PC-9 (cell line): ENCODE measurements at regions not wholly inside any gene's neighbourhood (a gene's known extent, or its start where the extent isn't known, plus 50 kb on each side); places are given as distances from the start of the nearest gene placed in this dataset.
A peak's percentile ranks its signal among the peaks of the same experiment; 100 is the strongest.

Experiments
- BruUV-seq: library from RNA; stranded (reverse); fragments of 400-500 nt; replicated peaks from 2 replicates; lab custom pipeline; 2021; lab: Mats Ljungman, UMichigan
- CTCF ChIA-PET: fragments of 300-600 bp; sonication (Branson Sonifier 250); formaldehyde crosslinking; loops from one replicate; lab custom pipeline; 2022; ENCODE audit warnings: antibody characterized with exemption; lab: Charles Lee
- POLR2A ChIA-PET: fragments of 300-600 bp; sonication (Branson Sonifier 250); formaldehyde crosslinking; loops from one replicate; lab custom pipeline; 2022; ENCODE audit warnings: antibody characterized with exemption; ENCODE audit not compliant: unreplicated experiment; lab: Charles Lee
- DNase-seq, 2 experiments: peaks; one replicate each; pipeline versions ENCODE4 v3.0.0 to v3.0.0-alpha.2; 2015 to 2022; ENCODE audit warnings: mixed read lengths in 1 of 2
- H2AFZ ChIP-seq: fragments of 200-600 bp; sonication (generic); 2 replicates; pipeline ENCODE4 v1.8.1; 2017; ENCODE audit warnings: antibody characterized with exemption
- H3F3A ChIP-seq: fragments of 200-600 bp; sonication (generic); 2 replicates; pipeline ENCODE4 v1.8.1; 2017; ENCODE audit warnings: antibody characterized with exemption, mild to moderate bottlenecking, low read depth; ENCODE audit not compliant: insufficient read depth
- H3K27ac ChIP-seq: fragments of 200-600 bp; sonication (generic); 2 replicates; pipeline ENCODE4 v1.6.1; 2016; ENCODE audit warnings: mixed run types
- H3K27me3 ChIP-seq: fragments of 200-600 bp; sonication (generic); 2 replicates; pipeline ENCODE4 v1.6.1; 2016; ENCODE audit warnings: low read depth, mixed run types; ENCODE audit not compliant: insufficient read depth
- H3K36me3 ChIP-seq: fragments of 200-600 bp; sonication (generic); 2 replicates; pipeline ENCODE4 v1.6.1; 2016; ENCODE audit warnings: low read depth, mixed run types
- H3K4me1 ChIP-seq: fragments of 200-600 bp; sonication (generic); replicated peaks from 2 replicates; pipeline ENCODE4 v1.6.1; 2016; ENCODE audit warnings: mixed run types; ENCODE audit not compliant: insufficient read depth
- H3K4me2 ChIP-seq: fragments of 200-600 bp; sonication (generic); 2 replicates; pipeline ENCODE4 v1.6.1; 2017; ENCODE audit warnings: mixed run types
- H3K4me3 ChIP-seq: fragments of 200-600 bp; sonication (generic); 2 replicates; pipeline ENCODE4 v1.6.1; 2016; ENCODE audit warnings: mixed run types
- H3K79me2 ChIP-seq: fragments of 200-600 bp; sonication (generic); 2 replicates; pipeline ENCODE4 v1.6.1; 2017; ENCODE audit warnings: low read depth, mixed run types
- H3K9me2 ChIP-seq: fragments of 200-600 bp; sonication (generic); 2 replicates; pipeline ENCODE4 v1.8.1; 2017; ENCODE audit warnings: mild to moderate bottlenecking; ENCODE audit not compliant: insufficient read depth
- H3K9me3 ChIP-seq: fragments of 200-600 bp; sonication (generic); 2 replicates; pipeline ENCODE4 v1.8.1; 2016; ENCODE audit warnings: low read depth; ENCODE audit not compliant: insufficient read depth
- H4K20me1 ChIP-seq: fragments of 200-600 bp; sonication (generic); 2 replicates; pipeline ENCODE4 v1.8.1; 2017; ENCODE audit not compliant: insufficient read depth
- EZH2 ChIP-seq: fragments of 200-600 bp; sonication (generic); IDR thresholded peaks from 2 replicates; pipeline ENCODE4 v1.8.0; 2017; ENCODE audit warnings: antibody characterized with exemption, low read depth
- intact Hi-C: fragments of 100-400 bp; cut with micrococcal nuclease; formaldehyde crosslinking; loops from one replicate; pipeline ENCODE4 v1.10.0; 2022; ENCODE audit not compliant: unreplicated experiment
- TF ChIP-seq, protein P1 (sequence below): fragments of 200-600 bp; sonication (generic); conservative IDR thresholded peaks from 2 replicates; pipeline ENCODE4 v1.6.1; 2017; ENCODE audit warnings: mixed run types, antibody characterized with exemption, mild to moderate bottlenecking, moderate library complexity

DNA sequence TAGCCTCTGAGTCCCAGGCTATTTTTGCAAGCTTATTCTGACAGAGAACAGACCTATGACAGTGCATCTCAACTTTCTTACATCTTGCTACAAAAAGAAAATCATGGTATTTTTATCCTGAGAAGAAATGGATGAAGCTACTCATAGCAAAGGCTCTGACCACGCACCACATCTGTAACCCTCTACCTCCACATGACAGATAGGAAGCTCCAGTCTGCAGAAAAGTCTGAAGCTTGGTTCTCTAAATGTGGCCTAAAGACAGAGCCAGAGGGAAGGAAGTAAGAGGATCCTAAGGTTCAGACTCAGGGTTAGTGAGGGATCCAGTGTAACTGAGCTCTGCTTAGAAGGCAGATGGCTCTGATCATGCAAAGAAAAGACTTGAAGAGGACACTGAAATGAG is 58.4 kb upstream of the ABCB5 start:
- no peak for DNase-seq
- H3K27me3 ChIP-seq, result no peaks in the 10 kb centered on the region
- no TSS peak for BruUV-seq
- H3F3A ChIP-seq, result no peaks in the 10 kb centered on the region
- peaks cover 11% of the 10 kb centered on the region for H3K4me1 ChIP-seq
- no peaks in the 10 kb centered on the region for H3K36me3 ChIP-seq
- peaks cover 3% of the 10 kb centered on the region for H3K9me3 ChIP-seq
- ChIA-PET POLR2A (no interaction called here), CTCF (no interaction called here)
- H2AFZ ChIP-seq, result no peak overlapping the region
- H3K4me2 ChIP-seq, result no peak overlapping the region
- H3K27ac ChIP-seq, result no peak overlapping the region
- no peaks in the 10 kb centered on the region for H3K79me2 ChIP-seq
- H4K20me1 ChIP-seq, result no peaks in the 10 kb centered on the region
- no peak overlapping the region for H3K4me3 ChIP-seq
- TF ChIP-seq, protein P1, sequence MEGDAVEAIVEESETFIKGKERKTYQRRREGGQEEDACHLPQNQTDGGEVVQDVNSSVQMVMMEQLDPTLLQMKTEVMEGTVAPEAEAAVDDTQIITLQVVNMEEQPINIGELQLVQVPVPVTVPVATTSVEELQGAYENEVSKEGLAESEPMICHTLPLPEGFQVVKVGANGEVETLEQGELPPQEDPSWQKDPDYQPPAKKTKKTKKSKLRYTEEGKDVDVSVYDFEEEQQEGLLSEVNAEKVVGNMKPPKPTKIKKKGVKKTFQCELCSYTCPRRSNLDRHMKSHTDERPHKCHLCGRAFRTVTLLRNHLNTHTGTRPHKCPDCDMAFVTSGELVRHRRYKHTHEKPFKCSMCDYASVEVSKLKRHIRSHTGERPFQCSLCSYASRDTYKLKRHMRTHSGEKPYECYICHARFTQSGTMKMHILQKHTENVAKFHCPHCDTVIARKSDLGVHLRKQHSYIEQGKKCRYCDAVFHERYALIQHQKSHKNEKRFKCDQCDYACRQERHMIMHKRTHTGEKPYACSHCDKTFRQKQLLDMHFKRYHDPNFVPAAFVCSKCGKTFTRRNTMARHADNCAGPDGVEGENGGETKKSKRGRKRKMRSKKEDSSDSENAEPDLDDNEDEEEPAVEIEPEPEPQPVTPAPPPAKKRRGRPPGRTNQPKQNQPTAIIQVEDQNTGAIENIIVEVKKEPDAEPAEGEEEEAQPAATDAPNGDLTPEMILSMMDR, result no peak
- no peak for TF ChIP-seq EZH2
- intact Hi-C loops, result no loop called here
- 0 out of 2 replicates have a peak, but pooled peaks cover 3% of the 10 kb centered on the region for H3K9me2 ChIP-seq

DNA sequence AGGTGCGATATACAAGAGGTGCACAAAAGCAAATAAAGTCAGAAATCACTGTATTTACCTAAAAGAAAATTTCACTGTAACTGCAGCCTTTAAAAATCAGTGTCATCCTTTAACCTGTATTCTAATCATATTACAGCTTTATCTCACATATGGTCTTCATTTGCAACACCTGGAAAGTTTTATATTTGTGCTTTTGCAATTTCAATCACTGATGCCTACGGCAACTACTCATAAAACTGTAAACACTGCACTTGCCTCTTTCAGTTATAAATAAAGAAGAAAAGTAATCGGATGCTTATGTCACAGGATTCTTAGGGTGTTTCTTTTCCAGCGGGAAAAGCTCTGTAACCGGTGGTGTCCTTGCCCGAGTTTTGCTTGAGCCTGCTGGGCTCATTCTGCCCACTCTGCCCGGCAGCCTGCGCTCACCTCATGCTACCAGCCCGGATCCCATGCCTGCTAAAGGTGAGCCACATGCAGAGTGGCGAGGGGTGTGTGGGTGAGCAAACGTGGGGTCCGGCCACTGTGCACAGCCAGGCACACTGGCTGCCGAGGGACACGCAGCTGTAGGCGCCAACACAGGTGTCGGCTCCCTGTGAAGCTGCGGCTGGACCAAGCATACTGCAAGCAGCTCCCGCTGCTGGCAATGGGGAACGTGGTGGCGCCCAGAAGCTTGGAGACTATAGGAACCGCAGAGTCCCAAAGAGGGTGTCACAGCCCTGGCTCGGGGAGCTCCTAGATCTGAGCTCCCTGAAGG is 56.3 kb upstream of the ABCB5 start:
- Histone ChIP-seq H3K27ac (no peak overlapping the region), H3K9me3 (no peaks in the 10 kb centered on the region; the same call in 1 of the 2 replicates), H3K36me3 (no peaks in the 10 kb centered on the region), H3K4me3 (no peak overlapping the region), H3K4me1 (peaks cover 11% of the 10 kb centered on the region), H2AFZ (0 out of 2 replicates have a peak overlapping the region, but pooled peaks have one; percentile 24), H3K9me2 (0 out of 2 replicates have a peak, but pooled peaks cover 3% of the 10 kb centered on the region), H4K20me1 (no peaks in the 10 kb centered on the region), H3K79me2 (no peaks in the 10 kb centered on the region), H3F3A (no peaks in the 10 kb centered on the region), H3K4me2 (no peak overlapping the region), H3K27me3 (no peaks in the 10 kb centered on the region)
- POLR2A ChIA-PET, result no interaction called here
- BruUV-seq, result no TSS peak
- TF ChIP-seq EZH2, result no peak
- TF ChIP-seq, protein P1, result no peak
- CTCF ChIA-PET, result no interaction called here
- intact Hi-C loops, result no loop called here
- no peak for DNase-seq

DNA sequence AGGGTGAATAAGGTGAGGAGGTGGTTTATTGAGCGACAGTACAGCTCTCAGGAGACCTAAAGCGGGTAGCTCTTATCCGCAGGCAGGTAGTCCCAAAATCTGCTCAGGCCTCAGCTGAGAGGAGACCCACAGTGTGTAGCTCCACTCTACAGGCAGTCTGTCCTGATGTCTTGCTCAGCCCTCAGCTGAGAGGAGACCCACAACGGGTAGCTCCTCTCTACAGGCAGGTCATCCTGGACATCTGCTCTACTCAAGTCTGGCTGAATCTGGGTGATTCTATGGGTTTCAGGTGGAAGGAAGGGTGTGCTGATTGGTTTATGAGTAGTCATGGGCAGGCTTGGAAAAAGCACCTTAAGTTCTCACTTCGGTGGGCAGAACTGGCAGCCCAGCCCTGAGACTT is 55.6 kb upstream of the ABCB5 start:
- H3K4me1 ChIP-seq, result peaks cover 11% of the 10 kb centered on the region
- H3K36me3 ChIP-seq, result no peaks in the 10 kb centered on the region
- ChIA-PET CTCF (no interaction called here), POLR2A (no interaction called here)
- no peaks in the 10 kb centered on the region for H3F3A ChIP-seq
- TF ChIP-seq EZH2, result no peak
- TF ChIP-seq, protein P1, result no peak
- H3K4me2 ChIP-seq, result no peak overlapping the region
- no peaks in the 10 kb centered on the region for H4K20me1 ChIP-seq
- H3K9me3 ChIP-seq, result no peaks in the 10 kb centered on the region; the same call in 1 of the 2 replicates
- 0 out of 2 replicates have a peak, but pooled peaks cover 3% of the 10 kb centered on the region for H3K9me2 ChIP-seq
- no peak overlapping the region for H3K4me3 ChIP-seq
- no peaks in the 10 kb centered on the region for H3K27me3 ChIP-seq
- intact Hi-C loops, result loop anchor here (2.0 kb wide), 1 partner anchor 15 kb away; no protein-coding TSS in a partner anchor
- H2AFZ ChIP-seq, result peak overlapping the region; percentile 24
- H3K79me2 ChIP-seq, result no peaks in the 10 kb centered on the region
- no peak overlapping the region for H3K27ac ChIP-seq
- no TSS peak for BruUV-seq
- DNase-seq, result no peak
